GM08714 (cell line): ENCODE measurements at regions not wholly inside any gene's neighbourhood (a gene's known extent, or its start where the extent isn't known, plus 50 kb on each side); places are given as distances from the start of the nearest gene placed in this dataset.

Source experiments
- H3K4me3 ChIP-seq: fragments of 200-500 bp; sonication (Bioruptor generic); 2 replicates; pipeline ENCODE4 v1.5.1; 2014; ENCODE audit warnings: mild to moderate bottlenecking, low read length, inconsistent platforms
- ZNF274 ChIP-seq: IDR thresholded peaks from 2 replicates; pipeline ENCODE4 v1.6.1; 2012; ENCODE audit warnings: mild to moderate bottlenecking, low read depth, low read length

GRCh38 chr19:32291876-32292275 lies 53.5 kb upstream of the ZNF507 start:
- H3K4me3 ChIP-seq, result no peak overlapping the region
- TF ChIP-seq ZNF274, result no peak

DNA sequence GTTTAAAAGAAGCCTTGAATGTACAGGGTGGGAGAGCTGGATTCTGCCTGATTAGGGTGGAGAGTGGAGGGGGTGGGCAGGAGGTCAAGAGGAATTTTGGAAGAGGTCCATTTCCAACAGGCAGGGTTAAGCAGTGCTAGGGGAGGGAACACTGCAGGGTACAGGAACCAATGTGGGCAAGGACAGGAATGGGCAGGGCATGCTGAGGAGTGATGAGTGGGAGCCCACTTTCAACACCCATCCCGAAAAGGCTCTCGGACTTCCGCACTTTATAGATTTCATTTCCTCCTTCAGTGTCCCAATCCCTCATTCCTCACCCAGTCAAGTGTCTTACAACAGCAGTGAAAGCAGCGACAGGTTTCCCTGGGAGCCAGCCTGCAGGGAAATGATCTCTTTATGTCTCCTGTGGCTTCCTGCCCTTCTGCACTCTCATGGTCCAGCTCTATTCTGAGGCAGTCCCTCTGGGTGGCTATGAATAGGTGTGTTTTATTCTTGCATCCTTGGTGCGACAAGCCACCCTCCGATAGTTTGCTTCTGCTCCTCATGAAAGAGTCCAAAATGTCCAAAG lies 50.5 kb upstream of the ZNF507 start:
- no peak overlapping the region for H3K4me3 ChIP-seq
- TF ChIP-seq ZNF274, result no peak
